IPS DF 4.7 (cell line): ENCODE measurements at regions not wholly inside any gene's neighbourhood (a gene's known extent, or its start where the extent isn't known, plus 50 kb on each side); places are given as distances from the start of the nearest gene placed in this dataset.

Source experiments
- DNase-seq: peaks from one replicate; pipeline ENCODE4 v3.0.0-alpha.2; 2013; ENCODE audit warnings: low spot score; ENCODE audit errors: extremely low read depth

- no peak for DNase-seq
Measured at GRCh38 chr1:83034851-83035250, 964.1 kb downstream of the TTLL7 start.

- DNase-seq, result no peak
Measured at GRCh38 chr1:83033682-83034081, 965.2 kb downstream of the TTLL7 start.

- no peak for DNase-seq
Measured at GRCh38 chr1:83029916-83030315, 969.0 kb downstream of the TTLL7 start.

- DNase-seq, result no peak
Measured at GRCh38 chr1:83029050-83029449, 969.9 kb downstream of the TTLL7 start.

GRCh38 chr1:83028467-83028866, 970.5 kb downstream of the TTLL7 start:
- DNase-seq, result no peak

DNA sequence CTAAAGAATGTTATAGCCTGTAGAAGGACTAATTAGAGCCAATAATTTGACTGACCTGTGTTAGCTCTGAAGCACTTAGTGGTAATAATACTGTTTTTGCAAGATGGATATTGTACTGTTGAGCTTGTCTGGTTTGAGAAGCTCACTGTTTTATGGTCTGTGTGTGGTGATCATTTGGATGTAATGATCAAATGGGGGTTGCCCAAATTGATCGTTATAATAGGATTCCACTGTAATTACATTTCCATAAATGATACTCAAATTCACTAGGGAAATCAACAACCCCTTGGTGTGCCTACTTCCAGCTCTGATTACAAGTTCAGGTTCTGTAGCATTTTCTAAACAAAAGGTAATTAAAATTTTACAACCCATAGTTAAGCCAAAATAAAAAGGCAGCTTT, 971.4 kb downstream of the TTLL7 start:
- no peak for DNase-seq

DNA sequence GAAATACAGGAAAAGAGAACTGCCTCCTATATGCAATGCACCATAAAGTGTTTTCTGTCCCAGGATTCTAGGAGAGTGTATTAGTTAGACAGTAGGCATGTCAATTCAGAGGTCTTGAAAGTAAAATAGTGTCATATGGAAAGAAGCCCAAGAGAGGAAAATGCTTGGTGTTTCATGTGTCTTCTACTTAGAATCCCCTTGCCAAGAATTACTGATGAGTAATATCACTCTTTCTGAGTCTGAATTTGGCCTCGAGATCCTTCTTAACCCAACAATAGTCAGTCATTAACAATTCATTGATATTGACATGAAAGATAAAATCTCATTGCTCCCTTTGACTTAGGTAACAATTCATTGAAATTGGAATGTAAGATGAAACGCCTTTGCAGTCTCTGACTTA, 972.2 kb downstream of the TTLL7 start:
- DNase-seq, result no peak

GRCh38 chr1:83024251-83024767, 974.6 kb downstream of the TTLL7 start:
- no peak for DNase-seq

DNA sequence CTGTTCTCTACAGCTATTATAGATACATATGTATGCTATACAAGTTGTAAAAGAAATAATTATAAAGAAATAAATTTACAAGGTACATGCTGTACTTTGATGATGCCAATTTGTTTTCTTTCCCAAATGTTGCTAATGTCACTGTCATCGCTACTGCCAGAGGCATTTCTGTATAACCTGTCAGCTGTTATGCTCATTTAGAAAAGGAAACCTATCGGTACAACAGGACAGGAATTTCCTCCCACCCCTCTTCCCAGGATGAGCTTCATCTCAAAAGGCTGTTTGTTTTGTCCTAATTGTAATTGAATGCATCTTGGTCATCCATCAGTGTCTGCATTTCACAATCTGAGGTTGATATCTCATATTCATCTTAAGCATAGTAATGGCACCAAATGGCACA, 975.7 kb downstream of the TTLL7 start:
- no peak for DNase-seq

DNA sequence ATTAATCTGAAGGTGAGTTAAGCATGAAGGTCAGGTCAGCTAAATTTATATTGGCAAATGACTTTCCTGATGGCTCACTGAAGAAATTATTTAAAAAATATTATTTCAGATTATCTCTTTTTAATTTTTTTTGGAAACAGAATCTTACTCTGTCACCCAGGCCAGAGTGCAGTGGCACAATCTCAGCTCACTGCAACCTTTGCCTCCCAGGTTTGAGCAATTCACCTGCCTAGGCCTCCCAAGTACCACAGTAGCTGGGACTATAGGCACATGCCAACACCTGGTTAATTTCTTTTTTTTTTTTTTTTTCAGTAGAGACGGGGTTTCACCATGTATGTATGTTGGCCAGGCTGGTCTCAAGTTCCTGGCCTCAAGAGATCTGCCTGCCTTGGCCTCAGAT, 976.7 kb downstream of the TTLL7 start:
- DNase-seq, result no peak

- no peak for DNase-seq
Measured at GRCh38 chr1:83017701-83018100, 981.2 kb downstream of the TTLL7 start.

- DNase-seq, result no peak
Measured at GRCh38 chr1:83017276-83017675, 981.7 kb downstream of the TTLL7 start.

DNA sequence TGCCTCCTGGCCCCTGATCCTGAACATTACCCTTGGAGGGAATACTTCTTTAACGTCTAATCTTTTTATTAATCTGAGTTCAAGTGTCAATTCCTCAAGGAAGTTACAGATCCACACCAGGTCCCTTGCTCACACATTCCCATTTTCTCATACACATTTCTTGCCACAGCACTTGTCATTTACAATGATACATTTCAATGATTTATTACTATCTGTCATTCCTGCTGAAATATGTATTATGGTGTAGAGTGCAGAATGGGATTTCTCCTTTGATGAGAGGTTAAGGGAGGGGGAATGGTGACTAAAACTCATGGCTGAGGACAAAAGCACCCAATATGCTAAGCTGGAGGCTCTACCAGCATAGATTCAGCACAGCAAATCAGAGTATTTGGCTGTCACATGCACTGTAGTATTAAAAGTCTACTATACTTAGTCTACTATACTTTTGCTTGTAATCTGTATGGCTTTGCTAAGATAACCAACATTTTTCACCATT, 982.5 kb downstream of the TTLL7 start:
- DNase-seq, result no peak

- DNase-seq, result no peak
Measured at GRCh38 chr1:83015163-83015562, 983.8 kb downstream of the TTLL7 start.

DNA sequence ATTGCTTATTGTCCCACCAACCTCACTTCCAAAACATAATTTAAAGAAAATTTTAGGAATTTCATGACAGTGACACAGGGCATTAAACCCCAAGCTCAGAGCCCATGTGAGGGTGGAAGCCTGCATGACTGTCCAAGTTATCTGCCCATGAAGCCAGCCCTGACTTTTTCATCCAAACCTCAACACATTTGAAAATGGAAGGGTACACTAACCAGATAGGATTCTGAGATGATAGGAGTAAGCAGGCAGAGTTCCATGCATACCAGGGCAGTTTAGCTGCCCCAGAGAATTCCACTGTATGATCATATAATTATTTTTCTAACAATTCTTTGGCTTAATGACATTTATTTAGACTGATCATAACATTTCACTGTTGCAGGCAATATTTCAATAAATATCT, 986.0 kb downstream of the TTLL7 start:
- no peak for DNase-seq

GRCh38 chr1:83011265-83011664, 987.7 kb downstream of the TTLL7 start:
- no peak for DNase-seq

DNA sequence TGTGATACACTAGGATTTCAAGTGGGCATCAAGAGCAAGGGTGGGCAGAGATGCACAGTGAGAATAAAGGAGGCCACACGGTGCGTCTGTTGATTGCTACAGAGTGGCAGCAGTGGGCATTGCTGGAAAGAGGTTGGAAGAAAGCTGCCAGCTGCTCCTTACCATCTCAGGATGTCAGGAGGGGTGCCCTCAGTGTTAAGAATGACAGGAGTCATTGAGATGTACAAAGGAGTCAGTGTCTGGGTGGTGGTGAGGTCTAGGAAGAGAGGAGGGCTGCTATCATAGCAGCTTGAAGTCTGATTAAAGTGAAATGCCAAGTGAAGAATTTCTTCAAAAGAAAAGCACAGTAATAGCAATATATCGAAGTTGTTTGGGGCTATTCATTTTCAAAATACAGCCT, 992.7 kb downstream of the TTLL7 start:
- no peak for DNase-seq

GRCh38 chr1:83000286-83000685, 998.6 kb downstream of the TTLL7 start:
- no peak for DNase-seq

- no peak for DNase-seq
Measured at GRCh38 chr1:82995951-82996350, 1003.0 kb downstream of the TTLL7 start.

GRCh38 chr1:82994616-82995263, 1004.2 kb downstream of the TTLL7 start:
- no peak for DNase-seq

DNA sequence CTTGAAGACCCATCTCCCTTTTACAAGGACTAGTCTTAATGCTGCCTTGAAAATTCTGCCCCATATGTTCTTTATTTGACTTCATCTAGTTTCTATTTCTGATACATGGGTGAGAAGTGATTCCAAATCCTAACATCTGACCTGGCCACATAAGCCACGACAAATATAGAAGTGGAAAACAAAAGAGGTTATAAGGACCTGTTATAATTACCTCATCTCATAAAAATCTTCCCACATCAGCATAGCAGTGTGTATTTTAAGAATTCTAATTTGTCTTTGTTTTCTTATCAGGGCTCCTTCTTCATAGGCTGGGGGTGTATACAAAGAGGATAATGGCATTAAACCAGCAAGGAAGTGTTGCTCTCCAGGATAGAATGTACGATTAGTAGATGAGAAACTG, 1007.4 kb downstream of the TTLL7 start:
- DNase-seq, result no peak

GRCh38 chr1:82979593-82980236, 1019.2 kb downstream of the TTLL7 start:
- no peak for DNase-seq
